22Rv1 (cell line): ENCODE measurements at regions not wholly inside any gene's neighbourhood (a gene's known extent, or its start where the extent isn't known, plus 50 kb on each side); places are given as distances from the start of the nearest gene placed in this dataset.

Source experiments
- CTCF ChIP-seq: fragments of 450-650 bp; IDR thresholded peaks from 2 replicates; pipeline ENCODE4 v1.5.1; 2017; ENCODE audit warnings: mild to moderate bottlenecking
- ZFX ChIP-seq: fragments of 450-650 bp; IDR thresholded peaks from 2 replicates; pipeline ENCODE4 v1.6.1; 2017; ENCODE audit warnings: antibody characterized with exemption, borderline replicate concordance

GRCh38 chr12:131499160-131499863 is 211.6 kb upstream of the SFSWAP start:
- TF ChIP-seq CTCF (no peak), ZFX (no peak)
